Keratinocyte (primary cell): ENCODE measurements at regions not wholly inside any gene's neighbourhood (a gene's known extent, or its start where the extent isn't known, plus 50 kb on each side); places are given as distances from the start of the nearest gene placed in this dataset.

Experiments used
- DNase-seq: peaks from one replicate; pipeline ENCODE4 v3.0.0-alpha.2; 2011; ENCODE audit warnings: low read depth, missing footprints, low spot score
- FAIRE-seq: peaks from 2 replicates; lab custom pipeline; 2011; peaks lifted over from hg19 to GRCh38; lab: Jason Lieb, UNC
- H2AFZ ChIP-seq: 2 replicates; pipeline ENCODE4 v1.6.0; 2012; ENCODE audit warnings: low read length, control low read depth, inconsistent platforms; ENCODE audit not compliant: control insufficient read depth
- H3K27ac ChIP-seq: 2 replicates; pipeline ENCODE4 v1.5.1; 2011; ENCODE audit warnings: low read length; ENCODE audit not compliant: control insufficient read depth, insufficient read depth
- H3K27me3 ChIP-seq: 3 replicates; pipeline ENCODE4 v1.6.0; 2011; ENCODE audit warnings: low read length; ENCODE audit not compliant: control insufficient read depth, insufficient read depth; ENCODE audit errors: extremely low read depth
- H3K36me3 ChIP-seq, 2 experiments: 2 replicates in 1 of 2; 3 replicates in 1 of 2; pipeline ENCODE4 v1.5.1; 2011; ENCODE audit warnings: low read length in 2 of 2, mild to moderate bottlenecking in 1 of 2; ENCODE audit not compliant: control insufficient read depth in 2 of 2, insufficient read depth in 2 of 2; ENCODE audit errors: extremely low read depth in 1 of 2
- H3K4me1 ChIP-seq: 3 replicates; pipeline ENCODE4 v1.5.1; 2011; ENCODE audit warnings: low read length; ENCODE audit not compliant: control insufficient read depth, insufficient read depth; ENCODE audit errors: extremely low read depth
- H3K4me2 ChIP-seq: 3 replicates; pipeline ENCODE4 v1.6.0; 2011; ENCODE audit warnings: low read depth, low read length; ENCODE audit not compliant: control insufficient read depth, insufficient read depth; ENCODE audit errors: extremely low read depth
- H3K4me3 ChIP-seq, 3 experiments: fragments of 200-600 bp in 1 of 3; sonication (generic) in 1 of 3; 2 replicates in 2 of 3; 3 replicates in 1 of 3; pipeline ENCODE4 v1.5.1; 2011 to 2016; ENCODE audit warnings: low read length in 3 of 3, mild to moderate bottlenecking in 3 of 3, control low read depth in 2 of 3, inconsistent platforms in 1 of 3, low read depth in 1 of 3, mixed read lengths in 1 of 3, mixed run types in 1 of 3, moderate library complexity in 1 of 3; ENCODE audit not compliant: control insufficient read depth in 2 of 3, insufficient read depth in 2 of 3; ENCODE audit errors: extremely low read depth in 1 of 3
- H3K79me2 ChIP-seq: 2 replicates; pipeline ENCODE4 v1.6.0; 2012; ENCODE audit warnings: low read length; ENCODE audit not compliant: control insufficient read depth, insufficient read depth
- H3K9ac ChIP-seq: 3 replicates; pipeline ENCODE4 v1.6.0; 2011; ENCODE audit warnings: low read length; ENCODE audit not compliant: control insufficient read depth, insufficient read depth; ENCODE audit errors: extremely low read depth
- H3K9me1 ChIP-seq: 3 replicates; pipeline ENCODE4 v1.6.0; 2011; ENCODE audit warnings: low read length; ENCODE audit not compliant: control insufficient read depth, insufficient read depth; ENCODE audit errors: extremely low read depth
- H3K9me3 ChIP-seq: 2 replicates; pipeline ENCODE4 v1.5.1; 2012; ENCODE audit warnings: low read depth, low read length; ENCODE audit not compliant: control insufficient read depth
- H4K20me1 ChIP-seq: 3 replicates; pipeline ENCODE4 v1.6.0; 2011; ENCODE audit warnings: low read length; ENCODE audit not compliant: control insufficient read depth, insufficient read depth; ENCODE audit errors: extremely low read depth
- EZH2 ChIP-seq: IDR thresholded peaks from one replicate; pipeline ENCODE4 v1.6.1; 2012; ENCODE audit warnings: inconsistent platforms, mild to moderate bottlenecking, low read length, moderate library complexity
- dilution Hi-C: fragments of 300-500 bp; cut with MboI; formaldehyde crosslinking; loops from one replicate; pipeline ENCODE4 v1.7.0; 2020; ENCODE audit warnings: low sequenced_read_pairs; ENCODE audit not compliant: extremely low pct_ligation_motif_present
- TF ChIP-seq, protein P1 (sequence below), 3 experiments: IDR thresholded peaks in 1 of 3; conservative IDR thresholded peaks in 1 of 3; optimal IDR thresholded peaks in 1 of 3; 2 replicates in 2 of 3; 3 replicates in 1 of 3; pipeline versions ENCODE3 to v1.5.1; 2011; ENCODE audit warnings: low read length in 3 of 3, mild to moderate bottlenecking in 3 of 3, moderate library complexity in 2 of 3, control low read depth in 1 of 3, inconsistent platforms in 1 of 3; ENCODE audit not compliant: insufficient read depth in 2 of 3; ENCODE audit errors: extremely low read depth in 1 of 3

- dilution Hi-C loops: no loop called here
- Histone ChIP-seq H3K9ac (no peak overlapping the region), H3K4me2 (no peak overlapping the region), H3K4me1 (no peaks in the 10 kb centered on the region), H3K36me3 (no peaks in the 10 kb centered on the region), H3K79me2 (no peaks in the 10 kb centered on the region), H3K4me3 (no peak overlapping the region), H3K27me3 (no peaks in the 10 kb centered on the region), H3K9me3 (no peaks in the 10 kb centered on the region), H3K27ac (no peak overlapping the region), H3K9me1 (no peaks in the 10 kb centered on the region), H4K20me1 (no peaks in the 10 kb centered on the region), H2AFZ (no peak overlapping the region)
- TF ChIP-seq EZH2: no peak
- DNase-seq (no peak), FAIRE-seq (no peak)
These were observed 133.5 kb upstream of the SGO1 start for GRCh38 chr3:20319551-20319950.

DNA sequence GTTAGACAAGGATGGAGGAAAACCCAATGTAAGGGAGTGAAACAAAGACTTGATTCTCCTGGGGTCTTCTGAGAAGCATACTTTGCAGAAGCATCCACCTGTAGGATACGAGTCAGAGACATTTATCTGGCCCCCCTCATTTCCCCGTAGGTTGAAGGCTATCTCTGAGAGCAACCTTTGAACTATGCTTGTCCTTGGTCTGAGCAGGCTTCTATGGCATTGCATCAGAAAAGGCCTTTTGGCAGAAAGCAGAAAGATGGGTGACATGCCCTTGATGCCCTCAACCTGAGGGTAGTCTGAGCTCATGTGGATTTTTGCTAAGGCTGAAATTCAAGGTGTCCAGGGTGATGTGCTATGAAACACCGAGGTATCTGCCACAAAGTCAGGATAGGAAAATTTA is 131.6 kb upstream of the SGO1 start:
- H3K27me3 ChIP-seq: no peaks in the 10 kb centered on the region
- no peaks in the 10 kb centered on the region for H3K9me3 ChIP-seq
- no peaks in the 10 kb centered on the region for H3K9me1 ChIP-seq
- FAIRE-seq: no peak
- no peaks in the 10 kb centered on the region for H3K79me2 ChIP-seq
- H3K9ac ChIP-seq: no peak overlapping the region
- TF ChIP-seq, protein P1, sequence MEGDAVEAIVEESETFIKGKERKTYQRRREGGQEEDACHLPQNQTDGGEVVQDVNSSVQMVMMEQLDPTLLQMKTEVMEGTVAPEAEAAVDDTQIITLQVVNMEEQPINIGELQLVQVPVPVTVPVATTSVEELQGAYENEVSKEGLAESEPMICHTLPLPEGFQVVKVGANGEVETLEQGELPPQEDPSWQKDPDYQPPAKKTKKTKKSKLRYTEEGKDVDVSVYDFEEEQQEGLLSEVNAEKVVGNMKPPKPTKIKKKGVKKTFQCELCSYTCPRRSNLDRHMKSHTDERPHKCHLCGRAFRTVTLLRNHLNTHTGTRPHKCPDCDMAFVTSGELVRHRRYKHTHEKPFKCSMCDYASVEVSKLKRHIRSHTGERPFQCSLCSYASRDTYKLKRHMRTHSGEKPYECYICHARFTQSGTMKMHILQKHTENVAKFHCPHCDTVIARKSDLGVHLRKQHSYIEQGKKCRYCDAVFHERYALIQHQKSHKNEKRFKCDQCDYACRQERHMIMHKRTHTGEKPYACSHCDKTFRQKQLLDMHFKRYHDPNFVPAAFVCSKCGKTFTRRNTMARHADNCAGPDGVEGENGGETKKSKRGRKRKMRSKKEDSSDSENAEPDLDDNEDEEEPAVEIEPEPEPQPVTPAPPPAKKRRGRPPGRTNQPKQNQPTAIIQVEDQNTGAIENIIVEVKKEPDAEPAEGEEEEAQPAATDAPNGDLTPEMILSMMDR (optimal IDR thresholded peaks at IDR 0.05 in 1 of 3, IDR thresholded peaks at IDR 0.05 in 1 of 3, conservative IDR thresholded peaks at IDR 0.05 in 1 of 3; ENCODE audit: extremely low read depth in 1 of 3, insufficient read depth in 2 of 3, low read length in 3 of 3): no peak
- TF ChIP-seq EZH2: no peak
- no peaks in the 10 kb centered on the region for H4K20me1 ChIP-seq
- H3K27ac ChIP-seq: no peak overlapping the region
- no peaks in the 10 kb centered on the region for H3K36me3 ChIP-seq
- H3K4me2 ChIP-seq: no peak overlapping the region
- H3K4me3 ChIP-seq: no peak overlapping the region
- dilution Hi-C loops: no loop called here
- H3K4me1 ChIP-seq: no peaks in the 10 kb centered on the region
- H2AFZ ChIP-seq: no peak overlapping the region
- DNase-seq: no peak

- FAIRE-seq: no peak
- dilution Hi-C loops: no loop called here
- TF ChIP-seq EZH2: no peak
- TF ChIP-seq, protein P1 (optimal IDR thresholded peaks at IDR 0.05 in 1 of 3, IDR thresholded peaks at IDR 0.05 in 1 of 3, conservative IDR thresholded peaks at IDR 0.05 in 1 of 3; ENCODE audit: extremely low read depth in 1 of 3, insufficient read depth in 2 of 3, low read length in 3 of 3): no peak
These were observed 130.2 kb upstream of the SGO1 start for GRCh38 chr3:20316238-20316637.

More at GRCh38 chr3:20316238-20316637, 130.2 kb upstream of the SGO1 start:
- Histone ChIP-seq H4K20me1 (no peaks in the 10 kb centered on the region), H3K79me2 (no peaks in the 10 kb centered on the region), H2AFZ (no peak overlapping the region), H3K4me2 (no peak overlapping the region), H3K9me3 (no peaks in the 10 kb centered on the region), H3K9me1 (no peaks in the 10 kb centered on the region), H3K4me1 (no peaks in the 10 kb centered on the region), H3K27me3 (no peaks in the 10 kb centered on the region), H3K4me3 (no peak overlapping the region), H3K9ac (no peak overlapping the region), H3K27ac (no peak overlapping the region), H3K36me3 (no peaks in the 10 kb centered on the region)
- no peak for DNase-seq
